VCaP (cell line): ENCODE measurements at regions not wholly inside any gene's neighbourhood (a gene's known extent, or its start where the extent isn't known, plus 50 kb on each side); places are given as distances from the start of the nearest gene placed in this dataset.
"Not testable (repeated sequence)": the region's sequence is repeated elsewhere in the genome, so short reads cannot be mapped to it uniquely, and the experiment has no call there.

ENCODE experiments used
- H3K27ac ChIP-seq: fragments of 450-650 bp; 2 replicates; pipeline ENCODE4 v1.5.1; 2017
- TF ChIP-seq, protein P1 (sequence below): fragments of 450-650 bp; conservative IDR thresholded peaks from 2 replicates; pipeline ENCODE4 v1.5.1; 2017; ENCODE audit warnings: mild to moderate bottlenecking, moderate library complexity

DNA sequence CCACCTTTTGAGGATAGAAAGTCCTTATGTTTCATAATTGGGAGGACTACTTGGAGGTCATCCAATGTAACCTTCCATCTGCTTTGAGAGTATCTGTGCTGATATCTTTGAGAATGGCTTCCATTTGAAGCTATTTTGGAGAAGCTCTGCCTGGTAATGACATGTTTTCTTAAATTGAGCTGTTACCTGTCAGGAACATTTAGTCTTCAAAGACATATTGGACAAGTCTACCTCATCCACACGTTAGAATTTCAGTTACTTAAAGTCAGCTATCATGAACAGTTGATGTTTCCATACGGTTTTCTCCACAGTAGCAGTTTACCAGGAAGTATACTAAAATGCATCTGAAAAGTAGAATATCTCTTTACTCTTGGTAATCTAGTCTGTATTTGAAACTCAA is 318.5 kb downstream of the EDEM1 start:
- TF ChIP-seq, protein P1, sequence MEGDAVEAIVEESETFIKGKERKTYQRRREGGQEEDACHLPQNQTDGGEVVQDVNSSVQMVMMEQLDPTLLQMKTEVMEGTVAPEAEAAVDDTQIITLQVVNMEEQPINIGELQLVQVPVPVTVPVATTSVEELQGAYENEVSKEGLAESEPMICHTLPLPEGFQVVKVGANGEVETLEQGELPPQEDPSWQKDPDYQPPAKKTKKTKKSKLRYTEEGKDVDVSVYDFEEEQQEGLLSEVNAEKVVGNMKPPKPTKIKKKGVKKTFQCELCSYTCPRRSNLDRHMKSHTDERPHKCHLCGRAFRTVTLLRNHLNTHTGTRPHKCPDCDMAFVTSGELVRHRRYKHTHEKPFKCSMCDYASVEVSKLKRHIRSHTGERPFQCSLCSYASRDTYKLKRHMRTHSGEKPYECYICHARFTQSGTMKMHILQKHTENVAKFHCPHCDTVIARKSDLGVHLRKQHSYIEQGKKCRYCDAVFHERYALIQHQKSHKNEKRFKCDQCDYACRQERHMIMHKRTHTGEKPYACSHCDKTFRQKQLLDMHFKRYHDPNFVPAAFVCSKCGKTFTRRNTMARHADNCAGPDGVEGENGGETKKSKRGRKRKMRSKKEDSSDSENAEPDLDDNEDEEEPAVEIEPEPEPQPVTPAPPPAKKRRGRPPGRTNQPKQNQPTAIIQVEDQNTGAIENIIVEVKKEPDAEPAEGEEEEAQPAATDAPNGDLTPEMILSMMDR: no peak
- no peak overlapping the region for H3K27ac ChIP-seq

DNA sequence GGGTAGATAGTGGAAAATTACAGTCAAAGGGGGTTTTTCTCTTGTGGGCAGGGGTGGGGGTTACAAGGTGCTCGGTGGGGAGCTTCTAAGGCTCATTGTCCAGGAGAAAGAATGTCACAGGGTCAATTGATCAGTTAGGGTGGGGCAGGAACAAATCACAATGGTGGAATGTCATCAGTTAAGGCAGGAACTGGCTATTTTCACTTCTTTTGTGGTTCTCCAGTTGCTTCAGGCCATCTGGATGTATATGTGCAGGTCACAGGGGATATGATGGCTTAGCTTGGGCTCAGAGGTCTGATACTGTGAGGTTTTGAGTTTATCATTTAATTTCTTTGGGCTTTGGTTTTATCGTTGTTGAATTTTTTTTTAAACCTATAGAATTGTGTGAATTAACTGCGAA is 321.4 kb downstream of the EDEM1 start:
- not testable (repeated sequence) for H3K27ac ChIP-seq

DNA sequence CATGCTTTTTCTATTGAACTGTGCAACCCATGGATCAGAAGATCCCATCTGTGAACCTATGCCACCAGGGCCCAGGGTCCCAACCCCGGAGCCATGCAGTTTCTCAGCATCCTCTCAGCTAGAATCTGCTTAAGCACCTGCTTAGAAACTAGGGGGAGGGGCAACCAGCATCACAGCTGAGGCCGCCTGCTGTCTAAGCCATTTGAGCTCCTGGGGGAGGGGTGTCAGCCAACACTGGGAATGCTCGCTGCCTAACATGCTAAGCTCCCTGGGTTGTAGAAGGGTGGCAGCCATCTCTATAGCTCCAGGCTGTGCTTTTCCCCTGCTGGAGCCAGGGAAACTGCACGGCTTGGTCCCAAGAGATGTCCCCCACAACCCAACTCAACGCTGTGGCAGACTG is 322.8 kb downstream of the EDEM1 start:
- TF ChIP-seq, protein P1: no peak
- H3K27ac ChIP-seq: no peak overlapping the region

DNA sequence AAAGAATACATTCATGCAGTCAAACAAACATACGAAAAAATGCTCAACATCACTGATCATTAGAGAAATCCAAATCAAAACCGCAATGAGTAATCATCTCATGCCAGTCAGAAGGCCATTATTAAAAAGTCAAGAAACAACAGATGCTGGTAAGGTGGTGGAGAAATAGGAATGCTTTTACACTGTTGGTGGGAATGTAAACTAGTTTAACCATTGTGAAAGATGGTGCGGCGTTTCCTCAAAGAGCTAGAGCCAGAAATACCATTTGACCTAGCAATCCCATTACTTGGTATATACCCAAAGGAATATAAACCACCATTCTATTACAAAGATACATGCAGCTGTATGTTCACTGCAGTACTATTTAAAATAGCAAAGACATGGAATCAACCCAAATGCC is 330.4 kb downstream of the EDEM1 start:
- TF ChIP-seq, protein P1: no peak
- no peak overlapping the region for H3K27ac ChIP-seq

DNA sequence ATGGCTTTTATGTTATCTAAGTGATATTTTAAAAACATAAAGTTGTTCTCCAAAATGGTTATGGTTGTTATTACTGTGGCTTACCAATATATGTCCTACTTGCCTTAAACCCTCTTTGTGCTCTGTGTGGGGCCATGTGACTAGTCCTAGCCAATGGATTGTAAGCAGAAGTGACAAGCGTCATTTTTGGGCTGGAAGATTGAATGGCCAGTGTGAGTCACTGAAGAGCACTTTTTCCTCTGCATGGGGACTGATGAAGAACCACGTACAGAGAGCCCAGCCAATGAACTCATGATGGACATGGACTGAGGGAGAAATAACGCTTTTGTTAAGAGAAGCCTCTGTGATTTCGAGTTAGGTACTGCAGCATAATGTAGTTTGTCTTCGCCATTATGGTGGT is 332.7 kb downstream of the EDEM1 start:
- TF ChIP-seq, protein P1: no peak
- H3K27ac ChIP-seq: no peak overlapping the region

DNA sequence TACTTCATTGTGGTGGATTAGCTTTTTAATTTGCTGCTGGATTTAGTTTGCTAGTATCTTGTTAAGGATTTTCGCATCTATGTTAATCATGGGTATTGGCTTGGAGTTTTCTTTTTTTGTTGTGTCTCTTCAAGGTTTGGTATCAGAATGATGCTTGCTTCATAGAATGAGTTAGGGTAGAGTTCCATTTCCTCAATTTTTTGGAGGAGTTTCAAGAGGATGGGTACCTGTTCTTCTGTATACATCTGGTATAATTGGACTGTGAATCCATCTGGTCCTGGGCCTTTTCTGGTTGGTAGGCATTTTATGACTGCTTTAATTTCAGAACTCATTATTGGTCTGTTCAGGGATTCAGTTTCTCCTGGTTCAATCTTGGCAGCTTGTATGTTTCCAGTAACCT is 335.6 kb downstream of the EDEM1 start:
- TF ChIP-seq, protein P1: no peak

DNA sequence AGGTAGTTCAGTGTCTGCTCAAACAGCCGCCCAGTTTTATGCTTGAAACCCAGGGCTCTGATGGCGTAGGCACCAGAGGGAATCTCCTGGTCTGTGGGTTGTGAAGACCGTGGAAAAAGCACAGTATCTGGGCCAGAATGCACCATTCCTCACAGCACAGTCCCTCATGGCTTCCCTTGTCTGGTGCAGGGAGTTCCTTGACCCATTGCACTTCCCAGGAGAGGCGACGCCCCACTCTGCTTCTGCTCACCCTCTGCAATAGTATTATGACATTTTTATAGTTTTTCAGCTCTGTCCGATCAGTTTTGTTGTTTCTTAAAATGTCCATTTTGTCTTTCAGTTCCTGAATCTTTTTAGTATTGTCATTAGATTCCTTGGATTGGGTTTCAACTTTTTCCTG is 343.5 kb downstream of the EDEM1 start:
- no peak overlapping the region for H3K27ac ChIP-seq
- TF ChIP-seq, protein P1: no peak

More for the DNA sequence above, 335.6 kb downstream of the EDEM1 start:
- no peak overlapping the region for H3K27ac ChIP-seq

DNA sequence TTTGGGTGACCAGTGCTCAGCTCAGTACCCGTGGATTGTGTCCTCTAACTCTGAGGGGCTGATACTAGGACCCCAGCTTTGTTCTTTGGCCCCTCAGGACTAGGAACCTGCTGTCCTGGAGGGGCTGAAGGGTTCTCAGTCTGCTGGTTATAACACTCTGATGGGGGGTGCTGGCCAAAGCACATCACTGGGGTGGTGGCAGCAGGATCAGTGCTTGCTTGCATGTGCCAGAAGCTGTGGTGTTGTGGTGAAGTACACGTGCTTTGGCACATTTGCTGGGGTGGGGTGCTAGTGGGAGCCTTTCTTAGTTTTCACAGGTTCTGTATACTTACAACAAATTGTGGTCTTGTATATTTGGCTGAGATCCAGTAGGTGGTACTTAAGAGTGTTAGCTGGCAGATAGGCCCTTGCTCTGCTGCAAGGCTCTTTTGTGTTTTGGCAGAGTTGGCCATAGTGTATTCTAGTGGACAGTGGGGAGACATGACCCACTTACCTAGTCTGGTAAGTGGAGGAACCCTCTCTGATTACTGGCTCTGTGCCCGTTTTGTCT is 344.3 kb downstream of the EDEM1 start:
- TF ChIP-seq, protein P1: no peak
- H3K27ac ChIP-seq: no peak overlapping the region
